GM12878 (cell line): ENCODE measurements at regions not wholly inside any gene's neighbourhood (a gene's known extent, or its start where the extent isn't known, plus 50 kb on each side); places are given as distances from the start of the nearest gene placed in this dataset.

Source experiments
- ATAC-seq: fragments of 200-7000 bp; cut with Tn5 transposase; 3 replicates; pipeline ENCODE4 v1.9.1; 2020; ENCODE audit warnings: mild to moderate bottlenecking, moderate library complexity
- BruUV-seq: library from RNA; stranded (reverse); fragments of 400-500 nt; replicated peaks from 2 replicates; lab custom pipeline; 2021; lab: Mats Ljungman, UMichigan
- CTCF ChIA-PET: fragments of 300-600 bp; sonication (Branson Sonifier 250); formaldehyde crosslinking; extraction: SDS; loops from one replicate; lab custom pipeline; 2021; ENCODE audit warnings: inconsistent platforms; lab: Yijun Ruan, JAX
- POLR2A ChIA-PET: fragments of 350-600 bp; formaldehyde crosslinking; extraction: SDS; loops from one replicate; lab custom pipeline; 2021; ENCODE audit warnings: inconsistent platforms; lab: Charles Lee
- RAD21 ChIA-PET: fragments of 300-600 bp; sonication (Branson Sonifier 250); formaldehyde crosslinking; loops from one replicate; lab custom pipeline; 2023; ENCODE audit warnings: antibody characterized with exemption; ENCODE audit not compliant: unreplicated experiment; lab: Charles Lee
- SMC1A ChIA-PET: fragments of 300-600 bp; sonication (Branson Sonifier 250); formaldehyde crosslinking; loops from one replicate; lab custom pipeline; 2023; ENCODE audit not compliant: unreplicated experiment, uncharacterized antibody; lab: Charles Lee
- DNase-seq: peaks from one replicate; pipeline ENCODE4 v3.0.0-alpha.2; 2011; ENCODE audit warnings: low read depth, low spot score
- FAIRE-seq: peaks from 3 replicates; lab custom pipeline; 2011; peaks lifted over from hg19 to GRCh38; lab: Jason Lieb, UNC
- H2AFZ ChIP-seq: 2 replicates; pipeline ENCODE4 v1.6.0; 2011; ENCODE audit warnings: low read depth, low read length, control low read depth; ENCODE audit not compliant: control insufficient read depth
- H3K27ac ChIP-seq: 2 replicates; pipeline ENCODE4 v1.5.1; 2011; ENCODE audit warnings: control low read depth; ENCODE audit not compliant: control insufficient read depth, insufficient read depth
- H3K27me3 ChIP-seq, 2 experiments: replicated peaks in 1 of 2; 2 replicates each; pipeline versions ENCODE4 v1.6.0 to v1.6.1; 2011; ENCODE audit warnings: low read length in 1 of 2; ENCODE audit not compliant: control insufficient read depth in 2 of 2, insufficient read depth in 2 of 2
- H3K36me3 ChIP-seq, 2 experiments: 2 replicates each; pipeline ENCODE4 v1.5.1; 2011; ENCODE audit warnings: low read length in 1 of 2; ENCODE audit not compliant: control insufficient read depth in 2 of 2, insufficient read depth in 2 of 2
- H3K4me1 ChIP-seq: 2 replicates; pipeline ENCODE4 v1.6.1; 2011; ENCODE audit warnings: mild to moderate bottlenecking, low read length, moderate library complexity, mixed read lengths; ENCODE audit not compliant: control insufficient read depth, insufficient read depth
- H3K4me2 ChIP-seq: 2 replicates; pipeline ENCODE4 v1.6.0; 2011; ENCODE audit warnings: control low read depth; ENCODE audit not compliant: control insufficient read depth, insufficient read depth
- H3K4me3 ChIP-seq: fragments of 200-600 bp; sonication (generic); 2 replicates; pipeline ENCODE4 v1.5.1; 2016
- H3K79me2 ChIP-seq: 2 replicates; pipeline ENCODE4 v1.6.0; 2011; ENCODE audit warnings: low read length; ENCODE audit not compliant: control insufficient read depth, insufficient read depth
- H3K9ac ChIP-seq: 2 replicates; pipeline ENCODE4 v1.8.0; 2011; ENCODE audit warnings: low read length, control low read depth, mixed read lengths; ENCODE audit not compliant: control insufficient read depth, insufficient read depth
- H3K9me3 ChIP-seq: replicated peaks from 3 replicates; pipeline ENCODE4 v1.5.1; 2011; ENCODE audit warnings: mild to moderate bottlenecking, low read length; ENCODE audit not compliant: control insufficient read depth, insufficient read depth
- H4K20me1 ChIP-seq: 2 replicates; pipeline ENCODE4 v1.6.0; 2011; ENCODE audit not compliant: control insufficient read depth, insufficient read depth
- ATF2 ChIP-seq: IDR thresholded peaks from 2 replicates; pipeline ENCODE4 v1.6.1; 2012; ENCODE audit warnings: low read length, inconsistent platforms
- EGR1 ChIP-seq, 2 experiments: IDR thresholded peaks; 1 replicate in 1 of 2; 2 replicates in 1 of 2; pipeline ENCODE4 v1.6.1; 2011 to 2012; ENCODE audit warnings: low read depth in 2 of 2, low read length in 2 of 2, borderline replicate concordance in 1 of 2, mild to moderate bottlenecking in 1 of 2, moderate library complexity in 1 of 2
- MTA3 ChIP-seq: IDR thresholded peaks from 2 replicates; pipeline ENCODE4 v1.6.1; 2012; ENCODE audit warnings: low read length, inconsistent platforms, borderline replicate concordance
- MYC ChIP-seq: IDR thresholded peaks from 2 replicates; pipeline ENCODE4 v1.6.1; 2011; ENCODE audit warnings: mild to moderate bottlenecking, low read length, moderate library complexity, inconsistent platforms; ENCODE audit not compliant: insufficient read depth, insufficient replicate concordance, insufficient read length, severe bottlenecking
- PML ChIP-seq: IDR thresholded peaks from 2 replicates; pipeline ENCODE4 v1.6.1; 2012; ENCODE audit warnings: low read length, inconsistent platforms
- POLR2AphosphoS5 ChIP-seq: IDR thresholded peaks from 2 replicates; pipeline ENCODE4 v1.6.1; 2011; ENCODE audit warnings: mild to moderate bottlenecking, low read length, inconsistent platforms
- POU2F2 ChIP-seq: IDR thresholded peaks from 3 replicates; pipeline ENCODE4 v1.6.1; 2011; ENCODE audit warnings: low read depth, mild to moderate bottlenecking, low read length, borderline replicate concordance
- SRF ChIP-seq, 2 experiments: IDR thresholded peaks; 2 replicates each; pipeline ENCODE4 v1.6.1; 2011; ENCODE audit warnings: low read depth in 2 of 2, low read length in 2 of 2, mild to moderate bottlenecking in 1 of 2, moderate library complexity in 1 of 2
- USF2 ChIP-seq: IDR thresholded peaks from 2 replicates; pipeline ENCODE4 v1.6.1; 2011; ENCODE audit warnings: low read depth, low read length, improper control_type of control experiment, borderline replicate concordance
- WGBS: methylation state at CpG from one replicate; pipeline ENCODE4 v1.1.6; 2016; ENCODE audit warnings: low lambda C conversion rate; ENCODE audit not compliant: insufficient replicate concordance, insufficient coverage; ENCODE audit errors: missing lambda C conversion rate; 5-methylcytosine and 5-hydroxymethylcytosine counted together
- in situ Hi-C: fragments of 300-500 bp; cut with MboI; formaldehyde crosslinking; loops from 9 replicates; pipeline ENCODE4 v1.14.3; 2018; ENCODE audit warnings: mixed read lengths
- intact Hi-C: fragments of 100-400 bp; cut with micrococcal nuclease; formaldehyde crosslinking; loops from one replicate; pipeline ENCODE4 v1.14.2; 2022; ENCODE audit not compliant: unreplicated experiment

- Histone ChIP-seq H3K4me2 (no peak overlapping the region), H3K9ac (no peak overlapping the region), H3K9me3 (no peaks in the 10 kb centered on the region), H3K4me1 (no peaks in the 10 kb centered on the region), H3K27me3 (no peaks in the 10 kb centered on the region), H2AFZ (no peak overlapping the region), H3K36me3 (no peaks in the 10 kb centered on the region), H3K4me3 (no peak overlapping the region), H3K27ac (no peak overlapping the region), H4K20me1 (no peaks in the 10 kb centered on the region), H3K79me2 (no peaks in the 10 kb centered on the region)
- SMC1A ChIA-PET = interaction anchor here (0.9 to 1.8 kb wide), 5 partner anchors 18 to 632 kb away, joined by 3 to 5 read pairs (median 4); no protein-coding TSS in a partner anchor
- FAIRE-seq = no peak
- RAD21 ChIA-PET = interaction anchor here (1.6 kb wide), 1 partner anchor 10 kb away, joined by 4 read pairs; no protein-coding TSS in a partner anchor
- TF ChIP-seq EGR1 (IDR thresholded peaks at IDR 0.05; ENCODE audit: borderline replicate concordance in 1 of 2, low read depth in 2 of 2, low read length in 2 of 2) (no peak), MYC (no peak), SRF (IDR thresholded peaks at IDR 0.05; ENCODE audit: low read depth in 2 of 2, low read length in 2 of 2) (no peak)
- POLR2A ChIA-PET = no interaction called here
- in situ Hi-C loops (no loop called here), intact Hi-C loops (no loop called here)
- no TSS peak for BruUV-seq
- no peak for DNase-seq
- CTCF ChIA-PET = interaction anchor here (0.7 to 1.2 kb wide), 2 partner anchors 482 to 1384 kb away, joined by 3 read pairs; no protein-coding TSS in a partner anchor
- 47% methylated on average over 2 of the region's 2 CpGs for WGBS
- no peak for ATAC-seq
Observed at GRCh38 chr6:139852067-139852466, 477.6 kb upstream of the CITED2 start.

- H3K4me2 ChIP-seq = no peak overlapping the region
- 31% methylated on average over 4 of the region's 4 CpGs for WGBS
- CTCF ChIA-PET = interaction anchor here (0.7 to 1.3 kb wide), 4 partner anchors 12 to 482 kb away, joined by 3 to 4 read pairs (median 4); no protein-coding TSS in a partner anchor
- POLR2A ChIA-PET = no interaction called here
- no peaks in the 10 kb centered on the region for H3K9me3 ChIP-seq
- no peak overlapping the region for H3K27ac ChIP-seq
- no peaks in the 10 kb centered on the region for H4K20me1 ChIP-seq
- no peak overlapping the region for H3K9ac ChIP-seq
- DNase-seq = no peak
- no peaks in the 10 kb centered on the region for H3K36me3 ChIP-seq
- SMC1A ChIA-PET = interaction anchor here (1.0 to 1.8 kb wide), 5 partner anchors 9 to 481 kb away, joined by 3 to 6 read pairs (median 4); no protein-coding TSS in a partner anchor
- intact Hi-C loops (no loop called here), in situ Hi-C loops (no loop called here)
- no peaks in the 10 kb centered on the region for H3K79me2 ChIP-seq
- TF ChIP-seq ATF2 = no peak
- no peak for TF ChIP-seq POLR2AphosphoS5
- no peak for TF ChIP-seq POU2F2
- TF ChIP-seq PML = no peak
- no peak for TF ChIP-seq MTA3
- no peak for TF ChIP-seq USF2
- no peak overlapping the region for H2AFZ ChIP-seq
- no peak for FAIRE-seq
- H3K4me1 ChIP-seq = no peaks in the 10 kb centered on the region
- no peak for ATAC-seq
- H3K4me3 ChIP-seq = no peak overlapping the region
- no peaks in the 10 kb centered on the region for H3K27me3 ChIP-seq
- RAD21 ChIA-PET = interaction anchor here (0.6 to 1.6 kb wide), 2 partner anchors 9 to 41 kb away, joined by 3 to 4 read pairs; no protein-coding TSS in a partner anchor
- no TSS peak for BruUV-seq
Observed at GRCh38 chr6:139851206-139851605, 476.8 kb upstream of the CITED2 start.
